ENCODE measurements at regions not wholly inside any gene's neighbourhood (a gene's known extent, or its start where the extent isn't known, plus 50 kb on each side); places are given as distances from the start of the nearest gene placed in this dataset.

- ATAC-seq (no peak), DNase-seq (ENCODE audit: low read depth, low spot score) (no peak)
- BruUV-seq (replicated peaks), result no TSS peak
- intact Hi-C loops (cut with micrococcal nuclease; ENCODE audit: unreplicated experiment) (no loop called here), in situ Hi-C loops (cut with HindIII; ENCODE audit: low pct_unique_long_range_greater_than_20kb, low sequenced_read_pairs) (no loop called here)
- no peaks in the 10 kb centered on the region for H3K27me3 ChIP-seq (ENCODE audit: control insufficient read depth, insufficient read depth, low read length)
- no peaks in the 10 kb centered on the region for H3K36me3 ChIP-seq (ENCODE audit: control insufficient read depth, insufficient read depth, low read length)
- no peaks in the 10 kb centered on the region for H3K4me1 ChIP-seq (ENCODE audit: control insufficient read depth, insufficient read depth, low read length)
- ChIA-PET CTCF (no interaction called here), POLR2A (no interaction called here)
- H3K9me3 ChIP-seq (ENCODE audit: control insufficient read depth, insufficient read depth, low read depth, low read length), result no peaks in the 10 kb centered on the region
- H3K4me3 ChIP-seq (ENCODE audit: low read depth in 2 of 2, low read length in 2 of 2), result no peak overlapping the region
- no peak for TF ChIP-seq POLR2AphosphoS5 (IDR thresholded peaks at IDR 0.05; ENCODE audit: low read depth, low read length)
- no peak for TF ChIP-seq REST (IDR thresholded peaks at IDR 0.05; ENCODE audit: insufficient read depth in 1 of 2, low read depth in 2 of 2, low read length in 1 of 2)
- no peak for TF ChIP-seq TCF7L2 (IDR thresholded peaks at IDR 0.05; ENCODE audit: low read depth, low read length)
- TF ChIP-seq SIN3A (IDR thresholded peaks at IDR 0.05; ENCODE audit: borderline replicate concordance, insufficient read depth, low read depth, low read length), result no peak
- TF ChIP-seq CTCF (IDR thresholded peaks at IDR 0.05), result no peak
- no peak overlapping the region for H3K27ac ChIP-seq (ENCODE audit: low read length)
These were observed 1021.3 kb downstream of the XPNPEP1 start for GRCh38 chr10:108901781-108902618.

- TF ChIP-seq CTCF (IDR thresholded peaks at IDR 0.05) (no peak), POLR2AphosphoS5 (IDR thresholded peaks at IDR 0.05; ENCODE audit: low read depth, low read length) (no peak), REST (IDR thresholded peaks at IDR 0.05; ENCODE audit: insufficient read depth in 1 of 2, low read depth in 2 of 2, low read length in 1 of 2) (no peak), SIN3A (IDR thresholded peaks at IDR 0.05; ENCODE audit: borderline replicate concordance, insufficient read depth, low read depth, low read length) (no peak), TCF7L2 (IDR thresholded peaks at IDR 0.05; ENCODE audit: low read depth, low read length) (no peak)
- no TSS peak for BruUV-seq (replicated peaks)
- ATAC-seq (no peak), DNase-seq (ENCODE audit: low read depth, low spot score) (no peak)
- CTCF ChIA-PET, result no interaction called here
- intact Hi-C loops (cut with micrococcal nuclease; ENCODE audit: unreplicated experiment), result no loop called here
- no peaks in the 10 kb centered on the region for H3K36me3 ChIP-seq (ENCODE audit: control insufficient read depth, insufficient read depth, low read length)
- no peaks in the 10 kb centered on the region for H3K4me1 ChIP-seq (ENCODE audit: control insufficient read depth, insufficient read depth, low read length)
- H3K27ac ChIP-seq (ENCODE audit: low read length), result no peak overlapping the region
- no peaks in the 10 kb centered on the region for H3K27me3 ChIP-seq (ENCODE audit: control insufficient read depth, insufficient read depth, low read length)
- in situ Hi-C loops (cut with HindIII; ENCODE audit: low pct_unique_long_range_greater_than_20kb, low sequenced_read_pairs), result no loop called here
- H3K4me3 ChIP-seq (ENCODE audit: low read depth in 2 of 2, low read length in 2 of 2), result no peak overlapping the region
- H3K9me3 ChIP-seq (ENCODE audit: control insufficient read depth, insufficient read depth, low read depth, low read length), result no peaks in the 10 kb centered on the region
- POLR2A ChIA-PET, result no interaction called here
These were observed 1023.6 kb downstream of the XPNPEP1 start for GRCh38 chr10:108899670-108900069.

Measured in Panc1 (cell line).